ENCODE measurements at regions not wholly inside any gene's neighbourhood (a gene's known extent, or its start where the extent isn't known, plus 50 kb on each side); places are given as distances from the start of the nearest gene placed in this dataset.

DNA sequence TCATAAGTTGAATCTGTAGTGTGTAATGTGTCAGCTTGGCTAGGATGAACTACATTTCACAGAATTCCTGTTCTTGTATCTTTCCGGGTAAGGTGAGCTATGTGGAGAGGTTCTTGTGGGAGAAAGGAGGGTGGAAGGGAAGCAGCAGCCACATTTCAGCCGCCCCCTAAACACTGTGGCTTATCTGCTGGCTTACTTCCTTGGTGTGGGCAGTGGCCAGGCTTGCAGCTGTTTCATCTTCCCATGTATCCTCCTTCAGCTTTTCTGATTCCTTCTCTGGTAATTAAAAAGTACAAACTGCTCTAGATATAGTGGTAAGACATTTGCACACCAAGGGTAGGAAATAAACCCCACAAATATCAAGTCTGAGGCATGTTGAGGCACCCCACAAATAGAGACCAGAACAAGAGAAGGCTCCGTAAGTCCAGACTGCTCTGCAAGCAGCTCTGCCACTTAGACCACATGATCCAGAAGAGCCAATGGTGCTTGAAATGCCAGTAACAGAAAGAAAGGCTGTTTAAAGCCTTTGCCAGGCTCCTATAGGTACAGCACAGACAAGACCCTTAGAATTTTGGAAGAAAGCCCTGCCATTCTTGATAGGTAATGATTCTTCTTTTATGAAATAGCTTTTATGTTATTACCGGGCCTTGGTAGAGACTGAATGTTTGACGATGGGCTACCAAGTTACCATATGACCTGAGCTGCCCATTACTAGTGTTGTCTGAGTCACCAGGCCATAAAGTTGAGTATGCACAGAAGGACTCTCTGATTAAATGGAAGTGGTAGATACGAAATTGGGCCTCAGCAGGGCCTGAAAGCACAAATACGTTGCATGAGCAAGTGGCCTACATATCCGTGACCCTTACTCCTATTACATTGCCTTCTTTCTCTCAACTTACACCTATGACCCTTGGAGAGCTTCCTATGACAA lies 215.0 kb upstream of the SGK1 start:
- TF ChIP-seq, protein P1, sequence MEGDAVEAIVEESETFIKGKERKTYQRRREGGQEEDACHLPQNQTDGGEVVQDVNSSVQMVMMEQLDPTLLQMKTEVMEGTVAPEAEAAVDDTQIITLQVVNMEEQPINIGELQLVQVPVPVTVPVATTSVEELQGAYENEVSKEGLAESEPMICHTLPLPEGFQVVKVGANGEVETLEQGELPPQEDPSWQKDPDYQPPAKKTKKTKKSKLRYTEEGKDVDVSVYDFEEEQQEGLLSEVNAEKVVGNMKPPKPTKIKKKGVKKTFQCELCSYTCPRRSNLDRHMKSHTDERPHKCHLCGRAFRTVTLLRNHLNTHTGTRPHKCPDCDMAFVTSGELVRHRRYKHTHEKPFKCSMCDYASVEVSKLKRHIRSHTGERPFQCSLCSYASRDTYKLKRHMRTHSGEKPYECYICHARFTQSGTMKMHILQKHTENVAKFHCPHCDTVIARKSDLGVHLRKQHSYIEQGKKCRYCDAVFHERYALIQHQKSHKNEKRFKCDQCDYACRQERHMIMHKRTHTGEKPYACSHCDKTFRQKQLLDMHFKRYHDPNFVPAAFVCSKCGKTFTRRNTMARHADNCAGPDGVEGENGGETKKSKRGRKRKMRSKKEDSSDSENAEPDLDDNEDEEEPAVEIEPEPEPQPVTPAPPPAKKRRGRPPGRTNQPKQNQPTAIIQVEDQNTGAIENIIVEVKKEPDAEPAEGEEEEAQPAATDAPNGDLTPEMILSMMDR (IDR thresholded peaks at IDR 0.05), result no peak
- TF ChIP-seq POLR2A (IDR thresholded peaks at IDR 0.05), result no peak

Data from uterus (tissue), 2 donors.